ENCODE measurements at regions not wholly inside any gene's neighbourhood (a gene's known extent, or its start where the extent isn't known, plus 50 kb on each side); places are given as distances from the start of the nearest gene placed in this dataset.

DNA sequence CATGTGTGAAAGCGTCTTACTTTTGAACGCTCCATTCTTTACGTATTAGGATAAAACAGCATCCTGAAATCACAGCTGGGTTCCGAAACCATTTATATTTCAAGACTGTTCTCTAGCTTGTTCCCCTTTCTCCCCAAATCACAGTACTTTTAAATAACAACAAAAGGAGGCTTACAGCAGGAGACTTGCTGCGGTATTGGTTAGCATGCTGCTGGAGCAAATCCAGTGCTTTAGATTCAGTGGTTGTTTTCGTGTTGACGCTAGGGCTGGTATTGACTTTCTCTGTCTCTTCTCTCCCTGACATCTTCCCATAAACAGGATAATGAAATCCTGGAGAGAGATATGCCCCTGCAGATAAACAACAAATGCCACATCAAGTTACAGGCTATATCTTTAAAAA, 103.1 kb downstream of the ZNF608 start:
- Histone ChIP-seq H3K27me3 (ENCODE audit: control insufficient read depth in 2 of 2, insufficient read depth in 2 of 2, low read length in 2 of 2) (peaks cover 71 to 78% of the 10 kb centered on the region in 2 donors), H3K27ac (ENCODE audit: low read depth in 1 of 2, low read length in 2 of 2) (no peak overlapping the region), H3K4me3 (replicated peaks in 1 of 3; ENCODE audit: low read depth in 2 of 3, low read length in 3 of 3) (no peak overlapping the region), H3K9ac (ENCODE audit: insufficient read depth, low read length, poor library complexity, severe bottlenecking) (no peak overlapping the region), H3K36me3 (replicated peaks in 1 of 2; ENCODE audit: control insufficient read depth in 1 of 2, insufficient read depth in 2 of 2, low read length in 2 of 2) (no peaks in the 10 kb centered on the region), H4K20me1 (ENCODE audit: insufficient read depth, low read length) (peaks cover 5% of the 10 kb centered on the region), H3K4me1 (ENCODE audit: control insufficient read depth in 1 of 2, insufficient read depth in 2 of 2, low read length in 2 of 2) (peaks cover under 1 to 2% of the 10 kb centered on the region in 2 donors), H3K79me2 (ENCODE audit: insufficient read depth, low read length) (no peaks in the 10 kb centered on the region), H3K4me2 (replicated peaks; ENCODE audit: extremely low read depth, low read length, poor library complexity, severe bottlenecking) (no peak overlapping the region), H2AFZ (ENCODE audit: insufficient read depth, low read depth, low read length, poor library complexity, severe bottlenecking) (no peak overlapping the region), H3K9me3 (replicated peaks in 1 of 2; ENCODE audit: control insufficient read depth in 1 of 2, insufficient read depth in 1 of 2, low read length in 2 of 2) (no peaks in the 10 kb centered on the region)
- peak overlapping the region in 1 of 2 donors; percentile 56 for H3K4me3 Mint-ChIP-seq
- TF ChIP-seq, protein P1, sequence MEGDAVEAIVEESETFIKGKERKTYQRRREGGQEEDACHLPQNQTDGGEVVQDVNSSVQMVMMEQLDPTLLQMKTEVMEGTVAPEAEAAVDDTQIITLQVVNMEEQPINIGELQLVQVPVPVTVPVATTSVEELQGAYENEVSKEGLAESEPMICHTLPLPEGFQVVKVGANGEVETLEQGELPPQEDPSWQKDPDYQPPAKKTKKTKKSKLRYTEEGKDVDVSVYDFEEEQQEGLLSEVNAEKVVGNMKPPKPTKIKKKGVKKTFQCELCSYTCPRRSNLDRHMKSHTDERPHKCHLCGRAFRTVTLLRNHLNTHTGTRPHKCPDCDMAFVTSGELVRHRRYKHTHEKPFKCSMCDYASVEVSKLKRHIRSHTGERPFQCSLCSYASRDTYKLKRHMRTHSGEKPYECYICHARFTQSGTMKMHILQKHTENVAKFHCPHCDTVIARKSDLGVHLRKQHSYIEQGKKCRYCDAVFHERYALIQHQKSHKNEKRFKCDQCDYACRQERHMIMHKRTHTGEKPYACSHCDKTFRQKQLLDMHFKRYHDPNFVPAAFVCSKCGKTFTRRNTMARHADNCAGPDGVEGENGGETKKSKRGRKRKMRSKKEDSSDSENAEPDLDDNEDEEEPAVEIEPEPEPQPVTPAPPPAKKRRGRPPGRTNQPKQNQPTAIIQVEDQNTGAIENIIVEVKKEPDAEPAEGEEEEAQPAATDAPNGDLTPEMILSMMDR (IDR thresholded peaks at IDR 0.05): no peak
- no peak overlapping the region for H3K27ac Mint-ChIP-seq
- DNase-seq: no peak
- peaks cover 3 to 7% of the 10 kb centered on the region in 2 donors for H3K36me3 Mint-ChIP-seq
- WGBS (ENCODE audit: insufficient coverage): 96% methylated on average over 4 of the region's 7 CpGs
- H3K4me1 Mint-ChIP-seq: peaks cover 7% of the 10 kb centered on the region
- intact Hi-C loops (cut with micrococcal nuclease): loop anchor here in 1 of 2 donors (10.0 kb wide), 1 partner anchor 101 kb away; the partner anchor contains the start of gene ZNF608
- peaks cover 0 to 6% (median 0%) of the 10 kb centered on the region in 7 donors for H3K9me3 Mint-ChIP-seq
- peaks cover 60 to 78% (median 78%) of the 10 kb centered on the region in 3 donors for H3K27me3 Mint-ChIP-seq (ENCODE audit: low read depth in 3 of 3)

DNA sequence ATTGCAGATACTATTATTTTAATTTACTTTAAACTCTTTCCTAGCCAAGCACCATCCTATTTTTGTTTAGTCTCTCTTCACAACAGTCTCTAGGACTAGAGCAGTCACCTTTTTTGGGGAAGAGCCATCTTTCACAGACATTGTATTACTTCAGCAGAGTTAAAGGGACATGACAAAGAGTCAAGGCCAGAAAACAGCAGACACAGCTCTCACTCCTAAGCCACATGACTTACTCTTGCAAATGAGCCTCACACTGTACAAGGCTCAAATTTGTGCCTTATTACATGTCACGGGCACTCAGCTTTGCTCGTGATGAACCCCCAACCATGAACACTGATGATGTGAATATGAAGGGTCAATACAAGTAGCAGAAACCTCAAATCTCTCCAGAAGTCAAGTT, 104.3 kb downstream of the ZNF608 start:
- no peak overlapping the region for H3K27ac ChIP-seq (ENCODE audit: low read depth in 1 of 2, low read length in 2 of 2)
- H3K36me3 ChIP-seq (replicated peaks in 1 of 2; ENCODE audit: control insufficient read depth in 1 of 2, insufficient read depth in 2 of 2, low read length in 2 of 2): no peaks in the 10 kb centered on the region
- TF ChIP-seq, protein P1 (IDR thresholded peaks at IDR 0.05): no peak
- H3K9ac ChIP-seq (ENCODE audit: insufficient read depth, low read length, poor library complexity, severe bottlenecking): no peak overlapping the region
- H3K4me1 Mint-ChIP-seq: no peaks in the 10 kb centered on the region
- H3K79me2 ChIP-seq (ENCODE audit: insufficient read depth, low read length): no peaks in the 10 kb centered on the region
- H3K36me3 Mint-ChIP-seq: peaks cover 0 to 4% of the 10 kb centered on the region in 2 donors
- peaks cover 49 to 68% (median 68%) of the 10 kb centered on the region in 3 donors for H3K27me3 Mint-ChIP-seq (ENCODE audit: low read depth in 3 of 3)
- H3K4me3 ChIP-seq (replicated peaks in 1 of 3; ENCODE audit: low read depth in 2 of 3, low read length in 3 of 3): no peak overlapping the region
- H4K20me1 ChIP-seq (ENCODE audit: insufficient read depth, low read length): no peaks in the 10 kb centered on the region
- H2AFZ ChIP-seq (ENCODE audit: insufficient read depth, low read depth, low read length, poor library complexity, severe bottlenecking): no peak overlapping the region
- peak overlapping the region in 1 of 2 donors; percentile 35 for H3K4me3 Mint-ChIP-seq
- no peak overlapping the region for H3K4me2 ChIP-seq (replicated peaks; ENCODE audit: extremely low read depth, low read length, poor library complexity, severe bottlenecking)
- intact Hi-C loops (cut with micrococcal nuclease): loop anchor here in 1 of 2 donors (10.0 kb wide), 1 partner anchor 103 kb away; the partner anchor contains the start of gene ZNF608
- H3K4me1 ChIP-seq (ENCODE audit: control insufficient read depth in 1 of 2, insufficient read depth in 2 of 2, low read length in 2 of 2): no peaks in the 10 kb centered on the region
- H3K9me3 ChIP-seq (replicated peaks in 1 of 2; ENCODE audit: control insufficient read depth in 1 of 2, insufficient read depth in 1 of 2, low read length in 2 of 2): no peaks in the 10 kb centered on the region
- no peaks in the 10 kb centered on the region for H3K9me3 Mint-ChIP-seq
- H3K27me3 ChIP-seq (ENCODE audit: control insufficient read depth in 2 of 2, insufficient read depth in 2 of 2, low read length in 2 of 2): peaks cover 59 to 68% of the 10 kb centered on the region in 2 donors
- DNase-seq: no peak
- no peak overlapping the region for H3K27ac Mint-ChIP-seq
- no CpG with 5 or more reads among the region's 2 CpGs for WGBS (ENCODE audit: insufficient coverage)

Measured in CD14-positive monocyte (primary cell).